ENCODE measurements at regions not wholly inside any gene's neighbourhood (a gene's known extent, or its start where the extent isn't known, plus 50 kb on each side); places are given as distances from the start of the nearest gene placed in this dataset.
A peak's percentile ranks its signal among the peaks of the same experiment; 100 is the strongest.

DNA sequence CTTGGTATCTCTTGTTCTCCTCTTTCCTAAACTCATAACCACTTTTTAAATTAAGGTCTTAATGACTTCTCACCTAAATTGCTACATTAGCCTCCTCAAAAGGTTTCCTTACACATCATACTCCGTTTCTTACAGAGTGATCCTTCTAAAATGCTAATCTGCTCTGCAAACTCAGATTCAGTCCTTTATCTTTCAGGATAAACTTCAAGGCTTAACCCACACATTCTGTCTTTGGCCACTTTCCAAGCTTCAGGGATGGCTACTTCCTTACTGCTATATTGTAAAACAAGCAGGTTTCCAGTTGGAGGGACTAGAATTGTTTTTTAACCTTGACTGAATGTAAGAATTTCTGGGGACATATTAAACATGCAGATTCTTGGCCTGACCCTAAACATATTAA is 105.5 kb upstream of the CHD1 start:
- Histone ChIP-seq H3K14ac (ENCODE audit: low read length) (no peak overlapping the region), H2BK120ac (ENCODE audit: low read depth, low read length) (no peak overlapping the region), H3K4ac (ENCODE audit: low read length) (no peak overlapping the region), H3K79me1 (ENCODE audit: low read depth, low read length) (no peaks in the 10 kb centered on the region), H2AK5ac (ENCODE audit: low read depth, low read length) (no peak overlapping the region), H3K9me3 (replicated peaks in 1 of 2; ENCODE audit: control insufficient read depth in 2 of 2, insufficient read depth in 1 of 2, low read depth in 1 of 2, low read length in 2 of 2) (no peaks in the 10 kb centered on the region), H3K27me3 (ENCODE audit: control insufficient read depth in 3 of 3, insufficient read depth in 3 of 3, low read depth in 1 of 3, low read length in 3 of 3) (no peaks in the 10 kb centered on the region), H2BK12ac (ENCODE audit: low read length) (no peak overlapping the region), H4K8ac (ENCODE audit: low read depth, low read length) (no peak overlapping the region), H4K91ac (ENCODE audit: low read depth, low read length, poor library complexity) (no peak overlapping the region), H3K23ac (ENCODE audit: low read depth, low read length, poor library complexity) (no peak overlapping the region), H3K18ac (ENCODE audit: low read length) (no peak overlapping the region), H3K9ac (ENCODE audit: low read depth, low read length, poor library complexity) (no peak overlapping the region), H3K4me1 (ENCODE audit: control insufficient read depth in 2 of 2, insufficient read depth in 1 of 2, low read depth in 1 of 2, low read length in 2 of 2) (no peaks in the 10 kb centered on the region), H3K27ac (replicated peaks; ENCODE audit: low read length) (no peak overlapping the region), H3K4me2 (ENCODE audit: insufficient read depth, low read length, poor library complexity, severe bottlenecking) (no peak overlapping the region), H3K4me3 (ENCODE audit: low read length in 2 of 2) (no peak overlapping the region), H2AFZ (ENCODE audit: low read length) (no peak overlapping the region), H2BK15ac (ENCODE audit: low read length) (no peak overlapping the region), H2BK5ac (ENCODE audit: low read length) (no peak overlapping the region), H3K36me3 (replicated peaks in 1 of 2; ENCODE audit: control insufficient read depth in 2 of 2, insufficient read depth in 2 of 2, low read length in 2 of 2) (no peaks in the 10 kb centered on the region)
- no CpG with 5 or more reads among the region's 1 CpG for WGBS, 2 donors (ENCODE audit: extremely low coverage in 2 of 2, insufficient read length in 2 of 2, insufficient replicate concordance in 1 of 2)
- DNase-seq (ENCODE audit: low spot score) = no peak

DNA sequence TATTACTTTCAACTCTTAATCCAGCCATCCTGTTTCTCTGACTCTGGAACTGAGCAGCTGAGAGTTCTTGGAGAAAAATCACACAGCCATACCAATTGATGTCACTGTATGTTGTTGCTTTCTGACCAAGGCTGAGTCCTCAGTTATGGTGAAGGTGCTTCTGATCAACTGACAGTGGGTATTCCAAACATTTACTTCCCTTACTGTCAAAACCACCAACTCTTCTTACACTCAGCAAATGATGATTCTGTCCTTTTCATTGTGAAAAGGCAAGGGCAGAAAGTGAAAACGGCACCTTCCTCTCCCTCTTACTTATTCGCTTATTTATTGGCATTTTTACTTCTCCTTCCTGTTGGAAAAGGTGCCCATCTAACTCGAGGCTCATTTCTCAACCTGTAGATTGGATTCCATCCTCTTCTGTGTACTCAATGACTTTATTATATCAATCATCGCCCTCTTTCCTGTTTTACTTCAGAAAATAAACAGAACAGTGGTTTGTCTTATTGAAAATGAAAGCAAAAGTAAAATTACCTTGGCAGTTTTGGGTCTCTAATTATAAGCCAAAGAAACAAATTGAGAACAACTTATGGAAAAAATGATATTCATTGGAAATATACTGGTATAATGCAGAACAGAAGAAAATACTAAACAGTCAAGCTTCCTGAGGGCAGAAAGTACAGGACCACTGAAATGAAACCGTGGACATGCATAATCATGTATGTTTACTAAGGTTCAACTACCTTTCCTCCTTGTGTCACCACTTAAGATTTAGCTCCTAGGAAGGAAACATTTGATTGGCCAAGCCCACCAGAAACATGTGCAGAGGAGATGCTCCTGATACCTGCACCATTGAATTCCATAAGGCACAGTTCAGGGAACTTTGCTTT is 104.5 kb upstream of the CHD1 start:
- no peak overlapping the region for H2BK120ac ChIP-seq (ENCODE audit: low read depth, low read length)
- no peak overlapping the region for H3K4ac ChIP-seq (ENCODE audit: low read length)
- H3K4me2 ChIP-seq (ENCODE audit: insufficient read depth, low read length, poor library complexity, severe bottlenecking) = no peak overlapping the region
- no peak overlapping the region for H3K14ac ChIP-seq (ENCODE audit: low read length)
- H3K18ac ChIP-seq (ENCODE audit: low read length) = no peak overlapping the region
- no peak overlapping the region for H3K27ac ChIP-seq (replicated peaks; ENCODE audit: low read length)
- no peak overlapping the region for H3K9ac ChIP-seq (ENCODE audit: low read depth, low read length, poor library complexity)
- H2BK5ac ChIP-seq (ENCODE audit: low read length) = no peak overlapping the region
- no peak overlapping the region for H3K4me3 ChIP-seq (ENCODE audit: low read length in 2 of 2)
- H3K36me3 ChIP-seq (replicated peaks in 1 of 2; ENCODE audit: control insufficient read depth in 2 of 2, insufficient read depth in 2 of 2, low read length in 2 of 2) = no peaks in the 10 kb centered on the region
- no peak overlapping the region for H2BK12ac ChIP-seq (ENCODE audit: low read length)
- H4K91ac ChIP-seq (ENCODE audit: low read depth, low read length, poor library complexity) = no peak overlapping the region
- H3K79me1 ChIP-seq (ENCODE audit: low read depth, low read length) = no peaks in the 10 kb centered on the region
- WGBS, 2 donors (ENCODE audit: extremely low coverage in 2 of 2, insufficient read length in 2 of 2, insufficient replicate concordance in 1 of 2) = no CpG with 5 or more reads among the region's 5 CpGs
- H2BK15ac ChIP-seq (ENCODE audit: low read length) = no peak overlapping the region
- H3K4me1 ChIP-seq (ENCODE audit: control insufficient read depth in 2 of 2, insufficient read depth in 1 of 2, low read depth in 1 of 2, low read length in 2 of 2) = no peaks in the 10 kb centered on the region
- no peaks in the 10 kb centered on the region for H3K9me3 ChIP-seq (replicated peaks in 1 of 2; ENCODE audit: control insufficient read depth in 2 of 2, insufficient read depth in 1 of 2, low read depth in 1 of 2, low read length in 2 of 2)
- no peak overlapping the region for H3K23ac ChIP-seq (ENCODE audit: low read depth, low read length, poor library complexity)
- H2AFZ ChIP-seq (ENCODE audit: low read length) = peak overlapping the region; percentile 57
- H2AK5ac ChIP-seq (ENCODE audit: low read depth, low read length) = no peak overlapping the region
- H4K8ac ChIP-seq (ENCODE audit: low read depth, low read length) = no peak overlapping the region
- no peaks in the 10 kb centered on the region for H3K27me3 ChIP-seq (ENCODE audit: control insufficient read depth in 3 of 3, insufficient read depth in 3 of 3, low read depth in 1 of 3, low read length in 3 of 3)
- DNase-seq (ENCODE audit: low spot score) = no peak

DNA sequence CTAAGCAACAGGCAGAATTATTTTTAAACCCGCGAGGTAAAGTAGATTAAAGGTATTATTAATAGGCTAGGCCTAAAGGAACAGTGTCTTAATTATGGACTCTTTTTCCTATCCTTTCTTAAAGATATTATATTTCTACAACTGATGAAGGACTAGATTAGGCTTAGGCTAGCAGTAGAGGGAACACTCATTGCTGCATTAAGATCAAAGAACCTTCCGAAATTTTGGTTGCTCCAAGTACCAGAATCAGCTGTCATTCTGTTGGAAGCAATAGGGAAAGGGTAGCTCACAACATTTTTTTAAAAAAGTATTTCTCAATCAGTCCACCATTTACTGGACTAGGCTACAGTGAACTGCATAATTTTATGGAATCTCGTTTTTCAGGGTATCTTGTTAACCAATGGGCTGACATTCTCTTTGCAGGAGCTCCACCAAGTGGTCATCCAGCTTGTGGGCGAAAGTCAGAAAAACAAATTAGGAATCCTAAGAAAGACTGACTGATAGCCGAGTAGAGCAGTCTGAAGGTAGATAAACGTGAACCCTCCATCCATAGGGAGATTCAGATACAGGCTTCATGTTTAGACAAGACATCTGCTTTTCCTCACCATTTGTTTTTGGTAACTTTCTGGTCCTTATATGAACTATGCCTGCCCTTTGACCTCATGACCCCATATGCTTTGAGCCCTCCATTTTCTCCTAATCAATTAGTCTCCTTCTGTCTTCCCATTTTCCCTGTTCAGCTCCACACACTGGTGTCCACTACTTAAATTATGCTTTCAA is 103.6 kb upstream of the CHD1 start:
- Histone ChIP-seq H3K23ac (ENCODE audit: low read depth, low read length, poor library complexity) (no peak overlapping the region), H4K91ac (ENCODE audit: low read depth, low read length, poor library complexity) (no peak overlapping the region), H3K4me3 (ENCODE audit: low read length in 2 of 2) (no peak overlapping the region), H2BK120ac (ENCODE audit: low read depth, low read length) (no peak overlapping the region), H3K27ac (replicated peaks; ENCODE audit: low read length) (no peak overlapping the region), H2BK12ac (ENCODE audit: low read length) (no peak overlapping the region), H2AK5ac (ENCODE audit: low read depth, low read length) (no peak overlapping the region), H3K79me1 (ENCODE audit: low read depth, low read length) (no peaks in the 10 kb centered on the region), H3K36me3 (replicated peaks in 1 of 2; ENCODE audit: control insufficient read depth in 2 of 2, insufficient read depth in 2 of 2, low read length in 2 of 2) (no peaks in the 10 kb centered on the region), H2BK15ac (ENCODE audit: low read length) (no peak overlapping the region), H2AFZ (ENCODE audit: low read length) (peak overlapping the region; percentile 57), H3K14ac (ENCODE audit: low read length) (no peak overlapping the region), H2BK5ac (ENCODE audit: low read length) (no peak overlapping the region), H3K9ac (ENCODE audit: low read depth, low read length, poor library complexity) (no peak overlapping the region), H3K9me3 (replicated peaks in 1 of 2; ENCODE audit: control insufficient read depth in 2 of 2, insufficient read depth in 1 of 2, low read depth in 1 of 2, low read length in 2 of 2) (no peaks in the 10 kb centered on the region), H3K18ac (ENCODE audit: low read length) (no peak overlapping the region), H3K4ac (ENCODE audit: low read length) (no peak overlapping the region), H3K4me1 (ENCODE audit: control insufficient read depth in 2 of 2, insufficient read depth in 1 of 2, low read depth in 1 of 2, low read length in 2 of 2) (no peaks in the 10 kb centered on the region), H3K4me2 (ENCODE audit: insufficient read depth, low read length, poor library complexity, severe bottlenecking) (no peak overlapping the region), H3K27me3 (ENCODE audit: control insufficient read depth in 3 of 3, insufficient read depth in 3 of 3, low read depth in 1 of 3, low read length in 3 of 3) (no peaks in the 10 kb centered on the region), H4K8ac (ENCODE audit: low read depth, low read length) (no peak overlapping the region)
- WGBS, 2 donors (ENCODE audit: extremely low coverage in 2 of 2, insufficient read length in 2 of 2, insufficient replicate concordance in 1 of 2) = no CpG with 5 or more reads among the region's 7 CpGs
- DNase-seq (ENCODE audit: low spot score) = peak; percentile 44

DNA sequence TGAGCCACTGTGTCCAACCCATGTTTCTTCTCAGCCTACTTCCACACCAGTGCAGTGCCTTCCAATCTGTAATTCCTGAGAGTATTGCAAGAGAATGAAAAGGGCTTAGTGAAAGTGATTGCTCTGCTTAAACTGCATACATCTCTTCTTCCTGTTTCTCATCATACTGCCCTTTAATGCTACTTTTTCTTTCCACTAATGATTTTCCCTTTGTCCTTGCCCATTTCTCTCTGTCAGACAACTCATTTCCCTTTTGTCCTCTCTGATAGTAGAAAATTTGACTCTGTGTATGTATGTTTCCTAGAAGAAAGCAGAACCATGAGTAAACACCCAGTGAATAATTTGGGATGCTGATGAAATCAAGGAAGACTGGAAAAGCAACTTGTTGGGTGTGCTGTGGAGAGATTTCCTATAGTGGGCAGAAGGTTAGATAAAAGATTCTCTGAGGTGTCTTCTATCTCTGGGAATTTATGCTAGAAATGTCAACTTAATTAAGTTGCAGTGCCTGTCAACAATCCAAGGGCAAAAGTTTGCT is 102.2 kb upstream of the CHD1 start:
- H3K4ac ChIP-seq (ENCODE audit: low read length) = no peak overlapping the region
- H2BK15ac ChIP-seq (ENCODE audit: low read length) = no peak overlapping the region
- no peak overlapping the region for H2BK12ac ChIP-seq (ENCODE audit: low read length)
- no peak overlapping the region for H2BK5ac ChIP-seq (ENCODE audit: low read length)
- peaks cover 0 to 3% of the 10 kb centered on the region in 2 donors for H3K4me1 ChIP-seq (ENCODE audit: control insufficient read depth in 2 of 2, insufficient read depth in 1 of 2, low read depth in 1 of 2, low read length in 2 of 2)
- H3K9me3 ChIP-seq (replicated peaks in 1 of 2; ENCODE audit: control insufficient read depth in 2 of 2, insufficient read depth in 1 of 2, low read depth in 1 of 2, low read length in 2 of 2) = no peaks in the 10 kb centered on the region
- no peaks in the 10 kb centered on the region for H3K36me3 ChIP-seq (replicated peaks in 1 of 2; ENCODE audit: control insufficient read depth in 2 of 2, insufficient read depth in 2 of 2, low read length in 2 of 2)
- no peak overlapping the region for H3K4me3 ChIP-seq (ENCODE audit: low read length in 2 of 2)
- no peak overlapping the region for H3K23ac ChIP-seq (ENCODE audit: low read depth, low read length, poor library complexity)
- H4K91ac ChIP-seq (ENCODE audit: low read depth, low read length, poor library complexity) = no peak overlapping the region
- no peak overlapping the region for H4K8ac ChIP-seq (ENCODE audit: low read depth, low read length)
- no peak overlapping the region for H2BK120ac ChIP-seq (ENCODE audit: low read depth, low read length)
- H3K27ac ChIP-seq (replicated peaks; ENCODE audit: low read length) = no peak overlapping the region
- no peaks in the 10 kb centered on the region for H3K27me3 ChIP-seq (ENCODE audit: control insufficient read depth in 3 of 3, insufficient read depth in 3 of 3, low read depth in 1 of 3, low read length in 3 of 3)
- H2AFZ ChIP-seq (ENCODE audit: low read length) = no peak overlapping the region
- DNase-seq (ENCODE audit: low spot score) = no peak
- H3K4me2 ChIP-seq (ENCODE audit: insufficient read depth, low read length, poor library complexity, severe bottlenecking) = no peak overlapping the region
- H2AK5ac ChIP-seq (ENCODE audit: low read depth, low read length) = no peak overlapping the region
- no peak overlapping the region for H3K14ac ChIP-seq (ENCODE audit: low read length)
- H3K79me1 ChIP-seq (ENCODE audit: low read depth, low read length) = no peaks in the 10 kb centered on the region
- no peak overlapping the region for H3K9ac ChIP-seq (ENCODE audit: low read depth, low read length, poor library complexity)
- no peak overlapping the region for H3K18ac ChIP-seq (ENCODE audit: low read length)
